Mammary epithelial cell (primary cell): ENCODE measurements at regions not wholly inside any gene's neighbourhood (a gene's known extent, or its start where the extent isn't known, plus 50 kb on each side); places are given as distances from the start of the nearest gene placed in this dataset.

Experiments
- EZH2 ChIP-seq: IDR thresholded peaks from 2 replicates; pipeline ENCODE4 v1.6.1; 2012; ENCODE audit warnings: low read length, inconsistent platforms, borderline replicate concordance
- TF ChIP-seq, protein P1 (sequence below), 2 donors: IDR thresholded peaks in 1 of 2; conservative IDR thresholded peaks in 1 of 2; 2 replicates each; pipeline ENCODE4 v1.5.1; 2011 to 2012; ENCODE audit warnings: inconsistent platforms in 2 of 2, low read length in 2 of 2, mild to moderate bottlenecking in 2 of 2, control low read depth in 1 of 2, low read depth in 1 of 2; ENCODE audit not compliant: insufficient read depth in 1 of 2; ENCODE audit errors: extremely low read depth in 1 of 2

DNA sequence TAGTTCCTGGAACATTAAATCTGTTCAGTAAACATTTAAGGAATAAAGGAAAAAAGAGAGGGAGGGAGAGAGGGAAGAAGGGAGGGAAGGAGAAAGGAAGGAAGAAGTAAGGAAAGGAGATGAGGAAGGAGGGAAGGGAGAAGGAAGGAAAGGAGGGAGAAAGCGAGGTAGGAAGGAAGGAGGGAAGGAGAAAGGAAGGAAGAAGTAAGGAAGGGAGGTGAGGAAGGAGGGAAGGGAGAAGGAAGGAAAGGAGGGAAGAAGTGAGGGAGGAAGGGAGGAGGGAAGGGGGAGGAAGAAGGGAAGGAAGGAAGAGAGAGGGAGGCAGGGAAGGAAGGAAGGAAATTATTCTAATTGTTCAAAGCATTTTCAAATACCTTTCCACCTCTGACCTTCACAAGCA, 77.2 kb upstream of the JUN start:
- TF ChIP-seq, protein P1, sequence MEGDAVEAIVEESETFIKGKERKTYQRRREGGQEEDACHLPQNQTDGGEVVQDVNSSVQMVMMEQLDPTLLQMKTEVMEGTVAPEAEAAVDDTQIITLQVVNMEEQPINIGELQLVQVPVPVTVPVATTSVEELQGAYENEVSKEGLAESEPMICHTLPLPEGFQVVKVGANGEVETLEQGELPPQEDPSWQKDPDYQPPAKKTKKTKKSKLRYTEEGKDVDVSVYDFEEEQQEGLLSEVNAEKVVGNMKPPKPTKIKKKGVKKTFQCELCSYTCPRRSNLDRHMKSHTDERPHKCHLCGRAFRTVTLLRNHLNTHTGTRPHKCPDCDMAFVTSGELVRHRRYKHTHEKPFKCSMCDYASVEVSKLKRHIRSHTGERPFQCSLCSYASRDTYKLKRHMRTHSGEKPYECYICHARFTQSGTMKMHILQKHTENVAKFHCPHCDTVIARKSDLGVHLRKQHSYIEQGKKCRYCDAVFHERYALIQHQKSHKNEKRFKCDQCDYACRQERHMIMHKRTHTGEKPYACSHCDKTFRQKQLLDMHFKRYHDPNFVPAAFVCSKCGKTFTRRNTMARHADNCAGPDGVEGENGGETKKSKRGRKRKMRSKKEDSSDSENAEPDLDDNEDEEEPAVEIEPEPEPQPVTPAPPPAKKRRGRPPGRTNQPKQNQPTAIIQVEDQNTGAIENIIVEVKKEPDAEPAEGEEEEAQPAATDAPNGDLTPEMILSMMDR (conservative IDR thresholded peaks at IDR 0.05 in 1 of 2, IDR thresholded peaks at IDR 0.05 in 1 of 2; ENCODE audit: extremely low read depth in 1 of 2, insufficient read depth in 1 of 2, low read depth in 1 of 2, low read length in 2 of 2) = no peak
- no peak for TF ChIP-seq EZH2
